ELR (cell line): ENCODE measurements at regions not wholly inside any gene's neighbourhood (a gene's known extent, or its start where the extent isn't known, plus 50 kb on each side); places are given as distances from the start of the nearest gene placed in this dataset.
"Not testable (repeated sequence)": the region's sequence is repeated elsewhere in the genome, so short reads cannot be mapped to it uniquely, and the experiment has no call there.

ENCODE experiments used
- DNase-seq: peaks from one replicate; pipeline ENCODE4 v3.0.0-alpha.2; 2015; ENCODE audit warnings: low read depth

DNA sequence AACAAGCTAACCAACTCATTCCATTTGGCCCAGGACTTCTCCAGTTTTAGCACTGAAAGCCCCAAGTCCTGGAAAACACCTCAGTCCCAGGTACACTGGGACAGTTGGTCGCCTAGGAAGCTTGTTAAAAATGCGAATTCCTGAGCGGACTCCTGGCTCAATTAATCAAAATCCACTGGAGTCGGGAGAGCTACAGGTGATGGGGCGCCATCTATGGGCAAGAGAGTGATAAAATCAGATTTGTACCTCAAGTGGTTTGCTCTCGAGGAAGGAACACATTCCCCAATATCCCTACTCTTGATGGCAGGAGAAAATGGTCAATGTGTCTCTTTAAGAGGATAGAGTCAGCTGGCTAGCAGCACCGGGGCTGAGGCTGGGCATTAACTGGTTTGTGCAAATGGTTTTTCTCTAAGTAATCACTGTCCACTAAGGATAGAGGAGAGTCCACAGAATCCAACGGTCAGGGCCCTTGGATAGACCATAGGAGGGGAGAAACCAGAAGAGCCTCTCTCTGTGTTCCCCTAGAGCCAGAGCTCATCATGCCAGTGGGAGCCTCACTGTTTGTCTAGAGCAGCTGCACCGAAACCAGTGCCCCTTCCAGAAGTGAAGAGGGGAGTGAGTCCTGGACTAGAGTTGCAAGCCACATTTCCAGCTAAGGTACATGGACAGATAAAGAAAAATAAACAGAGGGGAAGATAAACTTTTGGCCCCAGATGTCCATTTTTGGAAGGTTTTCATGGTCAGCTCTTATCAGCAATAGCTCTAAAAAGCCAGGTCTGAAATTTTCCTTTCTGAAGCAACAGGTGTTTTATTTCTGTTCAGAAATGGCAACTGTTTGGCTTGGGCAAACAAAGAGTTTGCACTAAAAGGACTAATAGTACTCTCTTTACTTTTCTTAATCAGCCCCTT lies 148.5 kb downstream of the TENT5C start:
- DNase-seq: peak; percentile 76

DNA sequence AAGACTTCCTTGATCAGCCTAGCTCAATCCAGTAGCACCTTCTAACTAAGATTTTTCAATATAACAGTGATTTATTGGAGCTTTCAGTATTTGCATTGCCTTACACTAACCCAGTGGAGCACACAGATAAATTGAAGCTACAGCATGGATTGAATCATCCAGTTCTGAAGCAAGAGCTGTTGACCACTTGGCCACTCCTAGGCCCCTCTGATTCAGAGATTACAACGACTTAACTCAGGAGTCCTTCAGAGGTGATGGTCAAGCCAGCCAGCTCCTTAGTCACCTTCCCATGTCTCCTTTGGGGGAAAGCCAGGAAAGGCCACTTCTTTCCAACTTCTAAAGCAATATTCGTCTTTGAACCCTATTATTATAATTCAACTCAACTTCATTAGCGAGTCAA lies 151.8 kb downstream of the TENT5C start:
- peak; percentile 90 for DNase-seq

DNA sequence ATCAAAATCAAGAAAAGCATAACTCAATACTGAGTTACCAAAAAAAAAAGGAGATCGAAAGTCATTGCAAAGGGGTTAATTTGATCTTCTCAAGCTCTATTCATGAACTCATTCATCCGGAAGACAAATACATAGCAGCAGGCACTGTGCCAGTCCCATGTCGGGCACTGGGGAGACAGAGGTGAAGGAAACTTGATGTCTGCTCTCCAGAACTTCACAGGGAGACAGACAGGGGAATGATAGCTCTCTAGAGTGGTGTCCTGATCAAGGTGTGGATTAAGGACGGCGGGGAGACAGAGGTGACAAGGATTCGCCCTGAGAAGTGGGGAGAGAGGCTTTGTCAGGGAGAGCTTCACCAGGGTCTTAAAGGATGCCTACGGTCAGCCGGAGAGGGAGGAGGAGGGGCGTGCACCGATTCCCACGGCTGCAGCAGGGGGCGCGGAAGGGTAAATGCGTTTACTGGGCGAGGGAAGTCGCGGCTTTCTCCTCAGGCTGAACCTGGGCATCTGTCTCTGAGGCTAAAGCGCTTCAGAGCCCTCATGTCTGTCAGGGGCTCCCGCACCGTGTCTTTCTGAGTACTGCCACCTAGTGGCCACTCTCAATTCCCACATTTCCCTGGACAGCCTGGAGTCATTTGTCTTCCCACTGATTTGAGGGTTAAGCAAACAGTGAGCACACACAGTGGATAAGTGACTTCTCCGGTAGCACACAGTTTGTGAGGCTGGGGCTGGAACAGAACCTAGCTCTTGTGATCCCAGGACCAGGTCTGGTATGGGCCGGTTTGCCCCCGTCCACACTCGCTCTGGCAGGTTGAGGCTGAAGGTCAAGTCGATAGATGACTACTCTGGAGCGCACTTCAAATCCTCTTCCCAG lies 152.8 kb downstream of the TENT5C start:
- peak; percentile 89 for DNase-seq

DNA sequence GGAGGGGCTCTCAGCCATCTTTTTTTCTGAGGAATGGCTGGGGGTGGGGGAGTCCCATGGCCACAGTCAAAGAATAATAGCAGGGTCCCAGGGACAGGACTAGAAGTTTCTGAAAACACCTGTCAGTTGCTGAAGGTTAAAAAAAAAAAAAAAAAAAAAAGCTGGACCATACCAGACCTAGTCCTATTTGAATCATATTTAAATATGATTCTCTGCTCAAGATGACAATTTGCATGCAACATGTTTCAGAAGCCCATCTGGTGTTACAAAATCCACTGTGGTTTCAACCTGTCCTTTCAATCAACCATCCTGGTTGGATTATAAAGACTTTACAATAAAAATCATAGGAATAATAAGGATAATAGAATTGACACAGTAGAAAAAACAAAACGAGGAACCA lies 153.7 kb downstream of the TENT5C start:
- DNase-seq: no peak

DNA sequence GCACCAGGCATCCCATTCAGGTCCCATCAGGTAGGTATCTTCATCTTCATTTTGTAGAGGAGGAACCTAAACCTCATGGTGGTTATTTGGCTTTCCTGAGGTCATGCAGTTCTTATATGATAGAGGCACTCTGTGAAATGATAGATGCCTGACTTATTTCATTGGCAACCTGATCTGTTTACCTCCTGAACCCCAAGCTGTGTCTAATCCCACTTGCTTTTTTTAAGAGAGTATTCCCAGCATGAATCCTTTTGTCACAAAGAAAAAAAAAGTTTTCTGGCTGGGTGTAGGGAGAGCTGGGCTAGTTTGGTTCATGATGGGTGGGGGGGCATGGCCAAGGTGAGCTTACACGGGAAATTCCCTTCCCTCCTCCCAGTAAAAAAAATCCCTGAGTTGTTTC lies 154.2 kb downstream of the TENT5C start:
- no peak for DNase-seq

DNA sequence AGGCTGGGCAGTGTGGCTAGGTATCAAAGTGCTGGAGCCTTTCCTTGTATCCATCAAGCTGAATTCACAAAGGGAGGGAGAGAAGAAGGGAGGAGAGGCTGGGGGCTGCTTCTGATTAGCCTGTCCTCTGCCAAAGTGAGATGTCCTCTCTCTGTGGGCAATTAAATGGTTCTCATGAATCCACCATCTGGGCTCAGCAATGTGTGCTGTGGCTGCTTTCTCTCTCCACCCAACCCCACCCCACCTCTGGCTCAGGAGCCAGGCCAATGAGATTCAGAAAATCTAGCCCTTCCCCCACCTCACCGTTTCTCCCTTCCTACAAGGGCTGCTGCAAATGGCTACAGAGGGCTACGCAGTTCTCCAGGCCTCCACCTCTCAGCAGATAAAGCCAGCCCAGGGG lies 154.6 kb downstream of the TENT5C start:
- no peak for DNase-seq

DNA sequence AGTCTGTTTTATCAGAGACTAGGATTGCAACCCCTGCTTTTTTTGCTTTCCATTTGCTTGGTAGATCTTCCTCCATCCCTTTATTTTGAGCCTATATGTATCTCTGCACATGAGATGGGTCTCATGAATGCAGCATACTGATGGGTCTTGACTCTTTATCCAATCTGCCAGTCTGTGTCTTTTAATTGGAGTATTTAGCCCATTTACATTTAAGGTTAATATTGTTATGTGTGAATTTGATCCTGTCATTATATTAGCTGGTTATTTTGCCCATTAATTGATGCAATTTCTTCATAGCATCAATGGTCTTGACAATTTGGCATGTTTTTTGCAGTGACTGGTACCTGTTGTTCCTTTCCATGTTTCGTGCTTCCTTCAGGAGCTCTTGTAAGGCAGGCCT lies 161.7 kb downstream of the GDAP2 start:
- not testable (repeated sequence) for DNase-seq

DNA sequence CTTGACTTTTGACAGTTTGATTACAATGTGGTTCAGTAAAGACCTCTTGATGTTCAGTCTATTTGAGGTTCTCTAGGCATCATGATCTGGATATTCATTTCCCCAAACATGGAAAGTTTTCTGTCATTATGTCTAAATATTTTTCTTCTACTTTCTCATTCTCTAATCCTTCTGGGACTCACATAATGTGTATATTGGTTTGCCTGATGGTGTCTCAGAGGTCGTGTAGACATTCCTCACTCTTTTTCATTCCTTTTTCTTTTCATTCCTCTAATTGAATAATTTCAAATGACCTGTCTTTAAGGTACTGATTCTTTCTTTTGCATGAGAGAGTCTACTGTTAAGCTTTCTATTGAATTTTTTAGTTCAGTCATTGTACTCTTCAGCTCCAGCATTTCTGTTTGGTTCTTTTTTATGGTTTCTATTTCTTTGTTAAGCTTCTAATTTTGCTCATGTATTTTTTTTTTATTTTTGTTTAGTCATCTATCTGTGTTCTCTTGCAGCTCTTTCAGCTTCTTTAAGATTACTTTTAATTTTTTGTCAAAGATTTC lies 158.4 kb downstream of the GDAP2 start:
- DNase-seq: no peak

DNA sequence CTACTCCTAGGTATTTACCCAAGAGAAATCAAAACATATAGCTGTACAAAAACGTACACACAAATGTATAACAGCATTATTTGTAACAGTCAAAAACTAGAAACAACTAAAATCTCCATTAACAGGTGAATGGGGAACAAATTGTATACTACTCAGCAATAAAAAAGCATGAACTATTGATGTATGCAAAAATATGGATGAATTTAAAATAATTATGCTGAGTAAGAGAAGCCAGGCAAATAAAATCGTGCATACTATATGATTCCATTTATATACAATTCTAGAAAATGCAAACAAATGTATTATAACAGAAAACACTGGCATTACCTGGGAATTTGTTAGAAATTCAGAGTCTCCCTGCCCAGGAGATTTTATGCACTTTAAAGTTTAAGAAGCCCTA lies 150.1 kb downstream of the GDAP2 start:
- no peak for DNase-seq

DNA sequence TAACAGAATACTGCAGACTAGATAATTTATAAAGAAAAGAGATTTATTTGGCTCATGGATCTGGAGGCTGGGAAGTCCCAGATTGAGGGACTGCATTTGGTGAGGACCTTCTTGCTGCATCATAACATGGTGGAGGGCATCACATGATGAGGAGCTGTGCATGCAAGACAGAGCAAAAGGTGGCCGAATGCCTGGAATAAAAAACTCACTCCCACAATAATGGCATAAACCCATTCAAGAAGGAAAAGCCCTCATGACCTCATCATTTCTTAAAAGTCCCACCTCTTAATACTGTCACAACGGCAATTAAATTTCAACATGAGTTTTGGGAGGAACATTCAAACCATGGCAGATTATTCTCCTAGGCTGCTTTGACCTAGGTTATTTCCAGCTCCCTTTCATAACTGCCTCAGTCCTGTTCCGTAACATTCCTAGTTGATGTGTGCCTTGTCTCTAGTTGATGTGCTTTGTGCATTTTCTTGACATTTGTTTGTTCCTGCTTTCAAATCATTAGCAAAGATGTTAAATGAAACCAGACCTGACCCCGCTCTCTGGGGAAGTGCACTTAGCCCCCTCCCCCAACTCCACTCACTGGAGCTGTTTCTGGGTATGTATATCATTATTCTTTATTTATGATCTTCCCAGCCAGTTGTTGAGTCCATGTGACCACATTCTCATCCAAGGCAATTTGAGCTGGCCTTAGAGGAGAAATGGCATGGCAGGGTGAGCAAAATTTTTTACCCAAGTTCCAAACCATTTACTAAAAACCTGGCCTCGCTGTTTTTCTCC lies 148.5 kb downstream of the GDAP2 start:
- no peak for DNase-seq

DNA sequence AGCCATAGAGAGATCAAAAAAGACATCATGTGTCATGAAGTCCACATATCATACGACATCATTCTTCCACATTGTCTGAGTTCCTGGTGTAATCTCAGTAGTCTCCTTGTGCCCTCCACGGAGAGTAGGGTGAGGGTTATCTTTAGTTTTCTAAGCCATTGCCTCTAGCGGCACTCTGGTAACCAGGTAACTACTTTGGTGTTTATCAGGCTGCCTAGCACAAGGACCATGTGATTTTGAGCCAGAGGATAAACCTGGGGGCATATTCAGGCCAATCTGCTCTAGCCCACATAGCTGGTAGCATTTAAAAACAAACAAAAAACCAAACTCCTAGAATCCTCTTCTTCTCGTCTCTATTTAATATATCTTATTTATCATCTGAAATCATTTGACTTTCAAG lies 147.4 kb downstream of the GDAP2 start:
- DNase-seq: no peak

DNA sequence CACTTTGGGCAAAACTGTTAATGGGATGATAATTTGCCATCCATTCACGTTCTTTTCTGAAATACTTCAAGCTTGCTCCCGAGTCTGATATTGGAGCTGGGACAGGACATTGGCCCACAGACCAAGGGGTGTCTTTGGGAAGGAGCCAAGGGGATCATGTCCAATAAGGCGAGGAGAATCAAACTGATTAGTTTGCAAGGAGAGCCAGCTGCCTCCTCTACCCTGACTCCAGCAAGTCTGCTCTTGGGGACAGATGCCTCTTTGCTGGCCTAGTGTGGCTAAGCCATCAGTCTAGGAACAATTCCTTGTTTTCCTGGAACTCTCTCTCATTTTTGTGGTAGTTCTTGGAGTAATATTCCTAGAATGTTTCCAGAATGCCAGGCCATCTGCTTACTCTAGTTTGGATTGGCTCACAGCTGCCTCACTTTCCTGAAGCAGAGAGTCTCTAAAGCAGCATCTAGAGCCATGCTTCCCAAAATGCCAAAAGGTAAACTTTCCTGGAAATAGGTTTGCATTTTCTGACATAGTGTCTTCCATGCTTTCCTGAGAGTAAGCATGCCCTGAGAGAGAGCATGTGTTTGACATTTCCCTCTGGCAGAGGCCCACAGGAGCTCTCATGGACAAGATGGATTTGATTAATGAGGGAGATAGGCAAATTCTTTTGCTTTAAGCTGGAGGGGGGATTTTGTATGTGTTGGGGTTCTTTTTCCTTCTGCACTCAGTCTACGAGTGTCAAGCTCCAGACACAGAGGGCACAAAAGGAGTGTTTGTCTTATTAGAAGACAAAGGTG lies 145.6 kb downstream of the GDAP2 start:
- no peak for DNase-seq

DNA sequence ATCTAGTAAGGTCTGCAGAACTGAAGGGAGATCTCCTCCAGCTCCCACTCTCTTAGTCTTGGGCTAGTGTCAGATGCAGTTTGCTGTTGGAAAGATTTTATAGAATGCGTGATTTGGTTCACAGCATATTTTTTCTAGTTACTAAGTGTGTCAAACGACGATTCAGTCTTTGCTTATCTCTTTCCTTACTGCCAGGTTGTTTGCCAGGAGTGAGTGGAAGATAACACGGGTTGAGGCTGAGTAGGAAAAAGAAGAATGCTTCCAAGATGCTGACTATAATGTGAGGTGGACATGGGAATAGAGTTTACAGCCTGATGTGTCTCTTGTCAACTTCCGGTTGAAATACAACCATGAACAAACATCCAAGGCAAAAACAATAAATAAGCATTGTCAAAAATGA lies 141.4 kb downstream of the GDAP2 start:
- DNase-seq: no peak

DNA sequence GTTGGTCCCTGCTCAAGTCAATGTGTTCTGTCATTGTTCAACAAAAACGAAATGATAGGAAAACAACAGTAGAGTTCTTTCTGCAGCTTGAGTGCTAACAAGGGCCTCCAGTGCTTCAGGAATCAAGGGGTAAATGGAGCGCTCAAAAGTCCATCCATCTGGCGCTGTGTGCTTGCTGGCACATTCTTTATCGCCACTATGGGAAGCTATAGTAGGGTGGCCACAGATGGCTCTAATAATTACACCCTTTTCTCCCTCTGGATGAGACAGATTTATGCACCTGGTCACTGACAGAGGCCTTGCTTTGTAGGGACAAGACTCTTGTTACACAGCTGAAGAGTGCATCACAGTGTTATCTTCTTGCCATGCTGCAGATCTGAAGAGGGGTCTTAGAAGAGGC lies 136.0 kb downstream of the GDAP2 start:
- no peak for DNase-seq

DNA sequence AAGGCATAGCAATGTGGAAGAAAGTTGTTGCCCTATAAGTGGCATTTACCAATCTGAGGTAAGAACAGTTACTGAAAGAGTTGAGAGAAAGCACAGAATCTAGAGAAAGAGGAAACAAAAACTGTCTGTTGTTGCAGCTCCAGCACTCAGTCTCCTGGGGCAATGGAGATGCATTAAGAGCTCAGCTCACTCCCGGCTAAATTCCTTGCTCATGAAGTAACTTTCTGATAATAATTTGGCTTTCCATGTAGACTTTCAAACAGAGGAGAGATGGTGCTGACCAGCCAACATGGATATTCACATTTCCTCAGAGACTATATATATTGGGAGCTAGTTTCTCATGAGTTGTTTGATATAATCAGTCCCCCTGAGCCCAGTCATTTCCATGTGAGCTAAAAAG lies 135.3 kb downstream of the GDAP2 start:
- no peak for DNase-seq

DNA sequence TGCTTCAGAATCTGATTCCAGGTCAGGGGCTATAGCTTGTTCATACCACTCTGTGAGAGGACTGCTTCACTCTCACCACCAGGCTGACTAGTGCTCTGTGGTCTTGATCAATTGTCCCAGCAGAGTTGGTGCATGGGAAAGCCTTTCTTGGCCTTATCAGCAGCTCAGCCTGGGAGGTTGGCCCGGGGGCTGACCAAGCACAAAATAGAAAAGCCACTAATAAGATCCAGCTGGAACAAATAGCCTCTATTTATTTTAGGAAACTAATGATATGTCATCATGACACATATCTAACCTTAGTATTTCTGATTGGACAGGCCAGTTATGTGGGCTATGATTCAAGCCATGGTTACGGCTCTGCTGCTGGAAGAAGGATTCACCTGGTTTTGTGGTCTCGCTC lies 134.2 kb downstream of the GDAP2 start:
- DNase-seq: peak; percentile 89

DNA sequence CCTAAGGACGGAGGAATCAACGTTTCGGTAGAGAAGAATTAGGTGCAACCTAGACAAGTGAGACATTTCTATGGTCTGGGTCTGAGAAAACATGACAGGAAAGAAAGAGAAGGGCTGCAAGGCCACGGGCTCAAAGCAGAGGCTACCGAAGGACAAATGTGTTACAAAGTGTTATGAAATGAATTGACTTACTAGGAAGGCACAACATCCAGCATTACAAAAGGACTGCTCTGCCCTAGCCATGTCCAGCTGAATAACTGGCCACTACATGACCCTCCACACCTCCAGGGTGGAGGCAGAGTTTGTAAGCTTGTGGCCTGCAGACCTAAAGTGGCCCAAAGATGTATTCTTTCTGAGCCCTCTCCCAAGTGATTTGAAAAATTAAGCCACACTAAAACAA lies 133.6 kb downstream of the GDAP2 start:
- DNase-seq: no peak

DNA sequence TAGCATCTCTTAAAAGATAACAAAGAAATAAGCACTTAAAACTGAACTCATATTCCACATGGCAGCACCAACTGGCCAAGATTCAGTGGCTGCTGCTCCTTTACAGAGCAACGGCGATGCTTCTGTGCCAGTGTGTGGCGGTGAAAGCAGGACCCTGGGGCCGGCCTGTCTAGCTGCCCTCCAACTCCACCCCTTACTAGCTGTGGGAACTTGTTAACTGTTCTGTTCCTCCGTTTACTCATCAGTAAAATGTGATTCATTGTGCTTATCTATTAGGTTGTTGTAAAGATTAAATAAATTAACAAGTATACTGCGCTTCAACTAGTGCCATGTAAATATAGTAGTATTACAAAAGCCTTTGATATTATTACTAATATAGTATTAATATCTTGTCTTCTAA lies 133.2 kb downstream of the GDAP2 start:
- DNase-seq: peak; percentile 53

DNA sequence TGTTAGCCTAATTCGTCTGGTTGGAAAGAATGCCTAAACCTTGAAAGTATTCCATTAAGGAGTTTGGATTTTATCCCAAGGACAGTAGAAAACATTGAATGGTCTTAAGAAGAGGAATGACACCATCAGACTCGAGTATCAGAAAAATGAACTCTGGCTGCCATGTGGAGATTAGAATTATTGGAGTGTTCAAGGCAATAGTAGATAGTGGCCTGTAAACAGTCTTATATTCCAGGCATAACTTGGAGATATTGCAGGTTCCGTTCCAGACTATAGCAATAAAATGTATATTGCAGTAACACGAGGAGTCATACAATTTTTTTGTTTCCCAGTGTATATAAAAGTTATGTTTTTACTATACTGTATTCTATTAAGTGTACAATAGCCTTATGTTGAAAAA lies 130.9 kb downstream of the GDAP2 start:
- no peak for DNase-seq

DNA sequence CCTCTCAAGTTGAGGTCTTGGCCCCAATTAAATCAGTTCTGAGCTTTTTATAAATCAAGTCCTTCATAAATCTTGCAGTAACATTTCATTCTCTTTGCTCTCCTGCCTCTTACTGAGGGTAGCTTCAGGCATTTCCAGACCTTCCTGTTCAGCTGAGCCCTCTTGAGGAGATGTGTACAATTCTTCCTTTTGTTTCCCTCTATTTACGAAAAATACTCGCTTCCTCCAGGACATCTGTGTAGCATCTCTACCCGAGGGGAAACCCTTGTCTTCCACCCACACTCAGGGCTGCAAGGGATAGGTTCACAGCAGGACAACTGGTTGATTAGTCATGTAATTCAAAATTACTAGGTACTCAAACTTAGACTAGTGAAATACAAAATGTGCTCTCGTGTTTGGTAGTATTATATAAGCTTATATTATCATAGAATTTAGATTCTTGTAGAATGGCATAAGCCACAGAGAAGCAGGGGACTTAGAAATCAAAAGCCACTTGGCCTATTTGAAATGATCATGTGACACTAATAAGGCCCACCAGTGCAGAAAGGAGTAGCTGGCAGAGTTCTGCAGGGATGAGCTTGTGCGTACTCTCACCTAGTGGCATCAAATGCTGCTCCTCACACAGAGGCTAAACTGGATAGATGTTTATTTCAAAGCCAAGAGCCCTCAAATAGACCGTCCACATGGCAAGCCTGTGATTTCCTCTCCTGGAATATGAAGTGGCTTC lies 126.7 kb downstream of the GDAP2 start:
- no peak for DNase-seq

DNA sequence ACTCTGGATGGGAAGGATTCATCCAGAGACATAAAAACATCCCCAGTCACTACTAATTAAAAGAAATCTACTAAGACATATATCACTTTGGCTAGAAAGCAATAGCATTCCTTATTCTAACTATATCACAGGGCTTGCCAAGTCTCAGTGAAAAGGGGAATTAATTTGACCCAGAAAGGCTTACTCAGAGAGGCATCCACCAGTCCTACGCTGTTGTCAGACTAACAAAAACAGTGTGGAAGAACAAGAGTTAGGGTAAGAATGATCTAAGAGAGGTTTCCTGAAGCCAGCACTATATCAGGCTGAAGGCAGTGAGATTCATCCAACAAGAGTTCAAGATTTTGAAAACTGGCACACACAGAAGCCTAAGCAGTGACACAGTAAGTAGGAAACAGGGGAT lies 126.1 kb downstream of the GDAP2 start:
- DNase-seq: no peak
